BJ (cell line): ENCODE measurements at regions not wholly inside any gene's neighbourhood (a gene's known extent, or its start where the extent isn't known, plus 50 kb on each side); places are given as distances from the start of the nearest gene placed in this dataset.

Source experiments
- CTCF ChIA-PET: fragments of 350-600 bp; formaldehyde crosslinking; extraction: SDS; loops from one replicate; lab custom pipeline; 2021; ENCODE audit warnings: antibody characterized with exemption, inconsistent platforms; lab: Yijun Ruan, JAX
- POLR2A ChIA-PET: fragments of 300-600 bp; sonication (Branson Sonifier 250); formaldehyde crosslinking; extraction: SDS; loops from one replicate; lab custom pipeline; 2021; ENCODE audit warnings: antibody characterized with exemption; lab: Charles Lee
- DNase-seq: peaks from one replicate; pipeline ENCODE4 v3.0.0-alpha.2; 2011; ENCODE audit warnings: low read depth
- H3K27me3 ChIP-seq: 2 replicates; pipeline ENCODE4 v1.6.0; 2011; ENCODE audit warnings: low read length; ENCODE audit not compliant: control insufficient read depth, insufficient read depth
- H3K36me3 ChIP-seq: 2 replicates; pipeline ENCODE4 v1.5.1; 2011; ENCODE audit warnings: low read length; ENCODE audit not compliant: control insufficient read depth, insufficient read depth
- H3K4me3 ChIP-seq: 2 replicates; pipeline ENCODE4 v1.5.1; 2011; ENCODE audit warnings: low read depth, mild to moderate bottlenecking, control low read depth, low read length
- CTCF ChIP-seq: IDR thresholded peaks from 2 replicates; pipeline ENCODE4 v1.5.1; 2011; ENCODE audit warnings: low read depth, mild to moderate bottlenecking, control low read depth, inconsistent platforms, low read length, moderate library complexity; ENCODE audit not compliant: insufficient read depth

GRCh38 chr13:34421347-34421719 lies 520.7 kb upstream of the NBEA start:
- H3K4me3 ChIP-seq = no peak overlapping the region
- H3K36me3 ChIP-seq = no peaks in the 10 kb centered on the region
- ChIA-PET POLR2A (no interaction called here), CTCF (interaction anchor here (1.4 to 1.8 kb wide), 2 partner anchors 9 kb away, joined by 3 to 4 read pairs; no protein-coding TSS in a partner anchor)
- TF ChIP-seq CTCF = no peak
- H3K27me3 ChIP-seq = no peaks in the 10 kb centered on the region
- no peak for DNase-seq

GRCh38 chr13:34421858-34422475 lies 520.1 kb upstream of the NBEA start:
- DNase-seq = no peak
- Histone ChIP-seq H3K4me3 (no peak overlapping the region), H3K27me3 (no peaks in the 10 kb centered on the region), H3K36me3 (no peaks in the 10 kb centered on the region)
- ChIA-PET CTCF (interaction anchor here (0.6 to 1.8 kb wide), 3 partner anchors 8 to 492 kb away, joined by 3 to 4 read pairs (median 3); no protein-coding TSS in a partner anchor), POLR2A (no interaction called here)
- no peak for TF ChIP-seq CTCF

GRCh38 chr13:34422956-34423355 lies 519.1 kb upstream of the NBEA start:
- Histone ChIP-seq H3K27me3 (no peaks in the 10 kb centered on the region), H3K4me3 (no peak overlapping the region), H3K36me3 (no peaks in the 10 kb centered on the region)
- POLR2A ChIA-PET = no interaction called here
- DNase-seq = no peak
- CTCF ChIA-PET = no interaction called here
- no peak for TF ChIP-seq CTCF

GRCh38 chr13:34425327-34425949 lies 516.6 kb upstream of the NBEA start:
- H3K4me3 ChIP-seq = no peak overlapping the region
- POLR2A ChIA-PET = no interaction called here
- no peak for DNase-seq
- TF ChIP-seq CTCF = no peak
- no peaks in the 10 kb centered on the region for H3K36me3 ChIP-seq
- CTCF ChIA-PET = interaction anchor here (0.6 kb wide), 1 partner anchor 30 kb away, joined by 4 read pairs; no protein-coding TSS in a partner anchor
- H3K27me3 ChIP-seq = no peaks in the 10 kb centered on the region

- ChIA-PET CTCF (interaction anchor here (1.5 kb wide), 1 partner anchor 9 kb away, joined by 4 read pairs; no protein-coding TSS in a partner anchor), POLR2A (no interaction called here)
Observed at GRCh38 chr13:34428911-34429310, 513.2 kb upstream of the NBEA start.

More at GRCh38 chr13:34428911-34429310, 513.2 kb upstream of the NBEA start:
- Histone ChIP-seq H3K27me3 (no peaks in the 10 kb centered on the region), H3K36me3 (no peaks in the 10 kb centered on the region), H3K4me3 (no peak overlapping the region)
- no peak for DNase-seq
- TF ChIP-seq CTCF = no peak
